ENCODE measurements at regions not wholly inside any gene's neighbourhood (a gene's known extent, or its start where the extent isn't known, plus 50 kb on each side); places are given as distances from the start of the nearest gene placed in this dataset.

DNA sequence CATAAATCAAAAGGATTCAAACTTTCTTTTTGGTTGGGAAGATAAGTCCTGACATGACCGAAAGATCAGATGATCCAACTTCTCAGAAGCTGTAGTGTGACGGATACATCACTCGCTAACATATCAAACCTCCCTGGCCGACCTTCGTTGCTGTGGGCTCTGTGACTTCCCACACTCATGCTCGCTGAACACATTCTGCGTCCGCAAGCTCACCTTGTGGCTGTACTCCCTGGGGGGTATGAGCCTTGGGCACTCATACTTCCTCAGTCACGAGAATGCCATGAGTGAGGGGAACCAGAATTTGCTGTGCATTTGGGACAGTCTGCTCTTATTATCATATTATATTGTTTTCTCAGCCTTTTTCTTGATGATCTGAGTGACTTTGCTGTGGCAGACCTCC, 105.4 kb downstream of the RWDD3 start:
- Histone ChIP-seq H3K4me3 (replicated peaks in 1 of 3; ENCODE audit: insufficient read depth in 1 of 3, low read depth in 1 of 3, low read length in 3 of 3) (no peak overlapping the region), H3K9me1 (replicated peaks; ENCODE audit: control insufficient read depth, extremely low read depth, insufficient read depth, low read length) (no peaks in the 10 kb centered on the region), H3K4me1 (ENCODE audit: control insufficient read depth, extremely low read depth, insufficient read depth, low read length) (no peaks in the 10 kb centered on the region), H3K9me3 (replicated peaks; ENCODE audit: control insufficient read depth, insufficient read depth, low read length) (no peaks in the 10 kb centered on the region), H3K27me3 (ENCODE audit: control insufficient read depth in 2 of 2, insufficient read depth in 2 of 2, low read length in 2 of 2) (no peaks in the 10 kb centered on the region), H4K20me1 (replicated peaks; ENCODE audit: control insufficient read depth, extremely low read depth, insufficient read depth, low read length) (no peaks in the 10 kb centered on the region), H2AFZ (ENCODE audit: low read depth, low read length) (no peak overlapping the region), H3K4me2 (ENCODE audit: insufficient read depth, low read length) (no peak overlapping the region), H3K9ac (replicated peaks; ENCODE audit: extremely low read depth, insufficient read depth, low read length) (no peak overlapping the region), H3K36me3 (ENCODE audit: control insufficient read depth in 2 of 2, extremely low read depth in 1 of 2, insufficient read depth in 2 of 2, low read length in 2 of 2) (no peaks in the 10 kb centered on the region), H3K79me2 (ENCODE audit: control insufficient read depth, insufficient read depth, low read length) (no peaks in the 10 kb centered on the region), H3K27ac (ENCODE audit: insufficient read depth, low read depth, low read length) (no peak overlapping the region)
- dilution Hi-C loops (cut with MboI; ENCODE audit: extremely low pct_ligation_motif_present, low sequenced_read_pairs) (no loop called here), intact Hi-C loops (cut with micrococcal nuclease) (no loop called here)
- ChIA-PET CTCF (no interaction called here), POLR2A (no interaction called here)
- TF ChIP-seq GATA2 (IDR thresholded peaks at IDR 0.05; ENCODE audit: insufficient read depth, insufficient read length, low read depth, low read length): no peak
- TF ChIP-seq, protein P1, sequence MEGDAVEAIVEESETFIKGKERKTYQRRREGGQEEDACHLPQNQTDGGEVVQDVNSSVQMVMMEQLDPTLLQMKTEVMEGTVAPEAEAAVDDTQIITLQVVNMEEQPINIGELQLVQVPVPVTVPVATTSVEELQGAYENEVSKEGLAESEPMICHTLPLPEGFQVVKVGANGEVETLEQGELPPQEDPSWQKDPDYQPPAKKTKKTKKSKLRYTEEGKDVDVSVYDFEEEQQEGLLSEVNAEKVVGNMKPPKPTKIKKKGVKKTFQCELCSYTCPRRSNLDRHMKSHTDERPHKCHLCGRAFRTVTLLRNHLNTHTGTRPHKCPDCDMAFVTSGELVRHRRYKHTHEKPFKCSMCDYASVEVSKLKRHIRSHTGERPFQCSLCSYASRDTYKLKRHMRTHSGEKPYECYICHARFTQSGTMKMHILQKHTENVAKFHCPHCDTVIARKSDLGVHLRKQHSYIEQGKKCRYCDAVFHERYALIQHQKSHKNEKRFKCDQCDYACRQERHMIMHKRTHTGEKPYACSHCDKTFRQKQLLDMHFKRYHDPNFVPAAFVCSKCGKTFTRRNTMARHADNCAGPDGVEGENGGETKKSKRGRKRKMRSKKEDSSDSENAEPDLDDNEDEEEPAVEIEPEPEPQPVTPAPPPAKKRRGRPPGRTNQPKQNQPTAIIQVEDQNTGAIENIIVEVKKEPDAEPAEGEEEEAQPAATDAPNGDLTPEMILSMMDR (IDR thresholded peaks at IDR 0.05; ENCODE audit: extremely low read depth in 1 of 2, insufficient read depth in 1 of 2, low read depth in 1 of 2, low read length in 2 of 2): no peak
- TF ChIP-seq, protein P2, sequence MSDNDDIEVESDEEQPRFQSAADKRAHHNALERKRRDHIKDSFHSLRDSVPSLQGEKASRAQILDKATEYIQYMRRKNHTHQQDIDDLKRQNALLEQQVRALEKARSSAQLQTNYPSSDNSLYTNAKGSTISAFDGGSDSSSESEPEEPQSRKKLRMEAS (IDR thresholded peaks at IDR 0.05; ENCODE audit: insufficient read depth, insufficient read length): no peak
- no peak for TF ChIP-seq MYC (IDR thresholded peaks at IDR 0.05; ENCODE audit: low read depth, low read length)
- TF ChIP-seq POLR2A (IDR thresholded peaks at IDR 0.05; ENCODE audit: low read depth, low read length): no peak
- no peak for TF ChIP-seq EZH2 (IDR thresholded peaks at IDR 0.05; ENCODE audit: borderline replicate concordance, low read depth, low read length, severe bottlenecking)
- no peak for TF ChIP-seq POLR2AphosphoS5 (IDR thresholded peaks at IDR 0.05; ENCODE audit: insufficient read depth, low read depth, low read length)
- TF ChIP-seq FOS (IDR thresholded peaks at IDR 0.05; ENCODE audit: borderline replicate concordance, insufficient read depth, low read length): no peak
- TF ChIP-seq JUN (IDR thresholded peaks at IDR 0.05; ENCODE audit: borderline replicate concordance, insufficient read depth, insufficient read length, low read depth): no peak
- FAIRE-seq (no peak), DNase-seq (ENCODE audit: low read depth, low spot score) (no peak)
- no TSS peak for BruUV-seq (replicated peaks)

Measured in endothelial cell of umbilical vein (primary cell).